Ovary (tissue), 3 donors: ENCODE measurements at regions not wholly inside any gene's neighbourhood (a gene's known extent, or its start where the extent isn't known, plus 50 kb on each side); places are given as distances from the start of the nearest gene placed in this dataset.

Experiments
- CTCF ChIP-seq, 3 donors: fragments of 450-650 bp in 2 of 3; fragments of 200-600 bp in 1 of 3; IDR thresholded peaks; one replicate each; pipeline versions ENCODE4 v1.5.1 to v1.8.0; 2016 to 2022; ENCODE audit warnings: antibody characterized with exemption in 3 of 3, mild to moderate bottlenecking in 1 of 3
- EP300 ChIP-seq: sonication (generic); formaldehyde crosslinking; IDR thresholded peaks from one replicate; pipeline ENCODE4 v1.6.1; 2017; ENCODE audit warnings: antibody characterized with exemption
- POLR2A ChIP-seq: fragments of 450-650 bp; IDR thresholded peaks from one replicate; pipeline ENCODE4 v1.6.1; 2017; ENCODE audit warnings: antibody characterized with exemption, mild to moderate bottlenecking, moderate library complexity
- donor health status: DM: no; HTN: no; CAD: no.

- TF ChIP-seq POLR2A (no peak), CTCF (IDR thresholded peaks at IDR 0.05) (no peak), EP300 (no peak)
These were observed 646.7 kb upstream of the CDH2 start for GRCh38 chr18:28823506-28824182.
